GM18517 (cell line): ENCODE measurements at regions not wholly inside any gene's neighbourhood (a gene's known extent, or its start where the extent isn't known, plus 50 kb on each side); places are given as distances from the start of the nearest gene placed in this dataset.
"Not testable (repeated sequence)": the region's sequence is repeated elsewhere in the genome, so short reads cannot be mapped to it uniquely, and the experiment has no call there.

Experiments
- ATAC-seq: cut with Tn5 transposase; IDR thresholded peaks from one replicate; pipeline ENCODE4 v1.9.1; 2021; ENCODE audit warnings: mild to moderate bottlenecking, moderate library complexity; ENCODE audit not compliant: unreplicated experiment

DNA sequence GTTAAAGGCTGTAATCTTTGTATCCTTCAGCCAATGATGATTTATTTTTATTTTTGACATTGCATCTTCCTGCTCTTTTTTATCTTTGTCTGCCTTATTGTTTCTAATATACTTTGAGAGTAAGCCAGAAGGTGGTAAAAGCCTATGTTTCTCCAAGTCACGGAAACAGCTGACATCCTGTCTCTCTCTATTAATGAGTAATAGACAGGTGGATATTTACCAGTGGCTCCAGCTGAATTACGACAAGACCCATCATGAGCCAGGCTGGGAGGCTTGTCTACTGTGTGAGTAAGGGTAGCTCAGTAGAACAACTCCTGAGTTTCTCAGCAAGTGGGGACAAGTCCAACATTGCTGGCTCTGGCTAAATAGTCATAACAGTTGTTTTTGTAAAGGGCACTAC, 166.6 kb downstream of the NDFIP2 start:
- ATAC-seq: no peak

DNA sequence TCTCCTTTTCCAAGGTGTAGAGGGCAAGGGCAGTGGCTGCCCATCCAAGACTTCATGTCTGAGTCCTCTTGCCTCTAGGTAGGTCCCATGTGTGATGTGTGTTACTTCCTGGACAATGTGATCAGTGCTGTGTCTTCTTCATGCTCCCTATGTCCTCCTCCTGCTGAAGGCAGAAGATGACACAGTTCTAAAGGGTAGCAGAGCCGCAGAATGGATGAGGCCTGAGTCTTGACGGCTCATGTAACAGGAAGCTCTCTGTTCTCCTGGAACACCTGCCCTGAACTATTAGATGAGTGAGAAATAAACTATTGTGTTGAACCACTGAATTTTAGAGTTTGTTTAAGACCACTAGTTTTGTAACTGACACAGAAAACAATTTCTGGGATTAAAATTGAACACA, 165.9 kb downstream of the NDFIP2 start:
- no peak for ATAC-seq

DNA sequence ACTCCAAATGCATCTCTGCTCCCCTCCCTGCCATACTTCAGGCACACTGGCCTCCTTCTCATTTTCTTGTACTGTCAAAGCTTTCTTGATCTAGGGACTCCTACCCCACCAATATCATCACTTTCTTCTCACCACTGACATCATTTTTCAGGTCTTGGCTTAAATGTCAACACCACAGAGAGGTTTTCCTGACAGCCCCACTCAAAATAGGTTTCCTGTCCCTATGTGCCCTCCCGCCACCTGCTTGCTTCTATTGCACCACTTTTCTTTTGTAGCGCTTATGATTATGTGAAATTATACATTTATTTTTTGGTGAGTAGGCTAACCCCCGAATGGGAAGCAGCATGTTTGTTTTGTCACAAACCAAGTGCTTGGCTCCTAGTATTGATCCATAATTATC, 164.6 kb downstream of the NDFIP2 start:
- no peak for ATAC-seq

DNA sequence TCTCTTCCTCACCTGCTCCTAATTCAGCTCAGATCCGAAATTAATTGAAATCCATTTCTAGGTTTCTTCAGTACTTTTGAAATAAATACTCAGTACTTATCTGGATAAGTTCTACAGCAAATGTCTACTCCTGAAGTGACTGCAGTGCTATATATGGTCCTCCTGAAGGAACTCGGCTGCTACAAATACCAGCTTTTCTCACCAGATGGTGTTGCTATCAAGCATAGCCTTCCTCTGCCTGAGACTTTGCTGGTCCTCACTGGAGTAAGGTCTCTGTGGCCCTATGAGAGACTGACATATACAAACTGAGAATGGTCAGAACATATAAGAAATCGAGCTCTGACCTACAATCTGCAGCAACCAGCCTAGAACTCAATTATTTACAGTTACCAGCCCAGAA, 161.6 kb downstream of the NDFIP2 start:
- no peak for ATAC-seq

DNA sequence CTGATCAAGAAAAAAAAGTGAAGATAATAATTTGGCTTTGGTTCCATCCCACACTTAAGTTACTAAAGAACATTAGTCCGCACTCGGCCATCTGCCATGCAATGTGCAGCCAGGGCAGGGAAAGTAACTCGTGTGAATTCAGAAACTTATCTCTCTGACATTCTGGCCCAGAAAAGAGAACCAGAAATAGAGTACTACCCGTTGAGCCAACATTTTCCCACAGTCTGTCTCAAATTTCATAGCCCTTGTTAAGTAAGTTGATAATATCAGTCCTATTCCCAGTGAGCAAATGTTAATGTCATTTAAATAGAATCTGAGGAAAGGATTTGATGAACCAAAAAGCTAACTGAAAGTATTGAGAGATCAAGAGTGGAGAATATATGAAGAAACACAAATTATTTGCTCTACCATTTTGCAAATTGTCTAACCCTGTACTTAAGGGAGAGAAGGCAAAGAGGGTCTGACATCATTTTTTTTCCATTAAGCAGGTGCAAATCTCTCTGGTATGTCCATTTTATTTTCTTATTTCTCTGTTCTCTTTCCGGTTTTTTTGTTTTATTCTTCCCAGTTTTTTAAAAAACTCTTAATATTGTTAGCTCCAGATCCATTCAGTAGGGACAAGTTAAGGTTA, 156.3 kb downstream of the NDFIP2 start:
- ATAC-seq: no peak

DNA sequence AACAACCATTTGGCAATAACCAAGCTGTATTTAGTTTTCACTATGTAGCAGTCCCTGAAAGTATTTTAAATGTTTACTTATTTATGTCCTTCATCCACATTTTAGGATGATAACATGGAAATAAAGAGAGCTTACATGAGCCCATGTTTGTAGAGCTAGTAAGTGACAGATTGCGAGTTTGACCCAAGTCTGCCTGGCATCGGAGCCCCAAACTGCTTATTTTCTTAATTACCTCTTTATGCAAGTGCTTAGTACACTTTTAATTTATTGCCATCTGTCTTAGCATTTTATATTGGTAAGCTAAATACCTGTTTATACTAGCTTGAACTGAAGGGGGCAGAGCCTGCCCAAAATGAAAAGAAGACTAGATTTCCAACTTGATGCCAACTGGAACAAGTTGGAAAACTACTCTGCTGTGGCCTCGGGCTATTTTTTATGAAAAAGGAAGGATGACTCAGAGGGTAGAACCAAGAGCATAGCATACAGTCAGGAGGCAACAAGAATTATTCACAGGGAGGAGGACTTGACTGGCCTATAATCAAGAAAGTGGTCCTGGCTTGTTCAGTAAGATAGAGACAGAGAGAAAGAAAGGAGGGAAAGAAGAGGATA, 150.2 kb downstream of the NDFIP2 start:
- no peak for ATAC-seq

DNA sequence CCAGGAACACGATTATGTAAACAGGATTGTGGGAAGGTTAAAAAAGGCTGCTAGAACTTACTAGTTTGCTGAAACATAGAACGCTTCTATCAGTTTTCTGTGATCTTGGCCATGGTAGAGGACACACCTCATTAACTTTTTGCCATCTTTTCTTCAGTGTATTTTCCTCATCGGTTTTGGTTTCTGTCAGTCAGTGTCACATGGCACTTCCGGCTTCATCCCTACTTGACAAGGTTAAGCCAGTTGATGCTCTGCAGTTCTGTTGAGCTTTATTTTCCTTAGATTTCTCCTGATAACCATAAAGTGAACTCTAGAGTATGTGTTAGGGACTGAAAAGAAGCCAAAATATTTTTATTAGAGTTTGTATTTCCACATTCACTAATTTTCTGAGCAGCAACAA, 147.5 kb downstream of the NDFIP2 start:
- no peak for ATAC-seq

DNA sequence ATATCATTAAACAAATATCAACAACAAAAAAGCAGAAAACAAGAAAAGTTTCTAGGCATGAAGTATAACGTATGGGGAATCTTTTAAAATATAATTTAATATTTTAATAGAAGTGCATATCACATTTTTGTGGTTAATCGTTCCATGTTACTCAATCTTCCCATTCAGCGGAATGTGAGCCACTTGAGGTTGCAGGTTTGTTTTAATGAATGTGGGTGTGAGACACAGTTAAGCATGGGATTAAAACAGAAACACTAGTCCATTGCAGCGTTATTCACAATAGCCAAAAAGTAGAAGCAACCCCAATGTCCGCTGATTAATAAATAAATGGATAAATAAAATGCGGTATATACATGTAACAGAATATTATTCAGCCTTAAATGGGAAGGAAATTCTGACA, 146.0 kb downstream of the NDFIP2 start:
- no peak for ATAC-seq

DNA sequence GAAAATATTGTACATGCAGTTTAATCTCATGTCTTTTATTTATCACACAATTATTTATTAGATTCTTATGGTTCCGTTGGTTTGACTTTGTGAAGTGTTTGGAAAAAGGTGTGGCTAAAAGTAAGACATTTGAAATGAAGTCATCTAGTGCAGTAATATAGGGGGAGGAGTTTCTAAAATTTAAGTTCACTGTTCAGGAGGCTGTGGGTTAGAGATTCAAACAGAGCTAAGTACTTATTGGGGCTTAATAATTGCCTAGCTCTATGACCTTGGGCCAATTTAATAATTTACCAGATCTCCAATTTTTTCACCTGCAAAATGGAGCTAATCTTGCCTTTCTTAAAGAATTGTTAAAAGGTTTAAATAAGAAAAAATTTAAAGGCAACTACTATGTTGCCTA, 144.6 kb downstream of the NDFIP2 start:
- no peak for ATAC-seq

DNA sequence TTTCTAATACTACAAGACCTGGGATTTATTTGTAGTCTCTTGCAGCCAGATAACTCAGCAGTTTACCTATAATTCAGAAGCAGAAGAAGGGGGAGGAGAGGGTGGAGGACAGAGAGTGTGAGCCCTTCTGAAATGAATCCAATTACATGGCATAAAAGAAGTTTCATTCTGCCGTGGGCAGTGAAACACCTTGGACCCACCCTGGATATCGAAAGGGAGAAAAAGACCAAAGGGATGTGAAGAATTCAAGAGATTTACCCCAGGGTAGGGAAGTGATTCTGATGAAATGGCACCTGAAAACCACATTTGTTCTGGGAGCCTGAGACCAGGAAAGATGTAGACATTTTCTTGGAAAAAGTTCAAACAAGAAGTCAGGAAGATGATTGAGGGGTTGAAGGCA, 140.9 kb downstream of the NDFIP2 start:
- no peak for ATAC-seq

DNA sequence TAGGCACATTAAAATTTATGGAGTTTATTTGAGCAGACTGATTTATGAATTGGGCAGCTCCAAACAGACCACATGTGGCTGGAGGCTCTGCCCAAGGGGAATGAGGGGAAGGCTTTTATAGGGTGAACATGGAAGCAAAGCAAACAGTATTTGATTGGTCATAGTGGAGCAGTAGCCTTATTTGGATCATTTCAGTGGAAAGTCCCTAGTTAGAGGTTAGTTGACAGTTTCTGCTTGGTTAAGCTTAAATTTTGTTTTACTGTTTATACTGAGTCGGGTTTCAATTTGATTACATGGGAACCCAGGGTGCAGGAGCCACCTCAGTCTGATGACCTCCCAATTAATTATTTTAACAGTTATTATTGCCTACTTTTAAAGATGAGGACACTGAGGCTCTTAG, 140.5 kb downstream of the NDFIP2 start:
- no peak for ATAC-seq

DNA sequence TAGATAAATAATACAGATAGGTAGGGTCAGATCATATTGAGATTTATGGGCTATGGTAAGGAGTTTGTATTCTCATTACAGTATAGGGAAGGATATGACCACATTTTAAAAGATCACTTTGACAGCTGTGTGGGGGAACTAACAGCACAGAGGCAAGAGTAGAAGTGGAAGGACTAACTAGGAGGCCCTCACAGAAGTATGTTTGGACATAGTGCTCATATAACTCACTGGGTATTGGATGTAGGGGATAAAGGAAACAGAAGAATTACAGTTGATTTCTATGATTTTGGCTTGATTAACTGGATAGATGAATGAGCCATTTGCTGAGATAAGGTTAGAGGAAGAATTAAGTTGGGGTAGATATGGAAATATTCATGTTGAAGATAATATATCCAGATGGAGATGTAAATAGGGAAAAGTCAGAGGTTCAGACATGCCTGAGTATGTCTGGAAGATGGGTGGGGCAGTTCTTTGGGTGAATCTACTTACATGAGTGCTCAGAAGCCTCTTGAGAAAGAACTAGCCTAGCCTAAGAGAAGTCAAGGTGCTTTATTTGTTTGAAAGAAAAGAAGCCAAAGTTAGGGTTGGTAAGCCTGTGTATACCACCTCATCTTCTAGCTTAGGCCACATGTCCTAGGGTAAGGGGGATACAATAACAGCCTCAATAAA, 133.4 kb downstream of the NDFIP2 start:
- ATAC-seq: no peak

DNA sequence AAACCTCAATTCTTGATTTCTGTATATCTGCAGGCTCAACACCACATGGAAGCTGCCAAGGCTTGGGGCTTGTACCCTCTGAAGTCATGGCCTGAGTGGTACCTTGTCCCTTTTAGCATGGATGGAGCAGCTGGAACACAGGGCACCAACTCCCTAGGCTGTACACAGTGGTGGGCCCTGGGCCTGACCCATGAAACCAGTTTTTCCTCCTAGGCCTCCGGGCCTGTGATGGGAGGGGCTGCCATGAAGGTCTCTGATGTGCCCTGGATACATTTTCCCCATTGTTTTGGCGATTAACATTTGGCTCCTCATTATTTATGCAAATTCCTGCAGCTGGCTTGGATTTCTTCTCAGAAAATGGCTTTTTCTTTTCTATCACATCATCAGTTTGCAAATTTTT, 131.6 kb downstream of the NDFIP2 start:
- ATAC-seq: no peak

DNA sequence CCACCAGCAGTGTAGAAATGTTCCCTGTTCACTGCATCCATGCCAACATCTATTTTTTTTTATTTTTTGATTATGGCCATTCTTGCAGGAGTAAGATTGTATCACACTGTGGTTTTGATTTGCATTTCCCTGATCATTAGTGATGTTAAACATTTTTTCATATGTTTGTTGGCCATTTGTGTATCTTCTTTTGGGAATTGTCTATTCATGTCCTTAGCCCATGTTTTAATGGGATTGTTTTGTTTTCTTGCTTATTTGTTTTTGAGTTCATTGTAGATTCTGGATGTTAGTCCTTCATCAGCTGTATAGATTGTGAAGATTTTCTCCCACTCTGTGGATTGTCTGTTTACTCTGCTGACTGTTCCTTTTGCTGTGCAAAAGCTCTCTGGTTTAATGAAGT, 126.9 kb downstream of the NDFIP2 start:
- not testable (repeated sequence) for ATAC-seq
